NCI-H1694 treated with DMSO at 0.1 percent for 48 hours (cell line): ENCODE measurements at regions not wholly inside any gene's neighbourhood (a gene's known extent, or its start where the extent isn't known, plus 50 kb on each side); places are given as distances from the start of the nearest gene placed in this dataset.

ENCODE experiments used
- DNase-seq: peaks from one replicate; lab custom pipeline; 2025; lab: John Stamatoyannopoulos, UW

DNA sequence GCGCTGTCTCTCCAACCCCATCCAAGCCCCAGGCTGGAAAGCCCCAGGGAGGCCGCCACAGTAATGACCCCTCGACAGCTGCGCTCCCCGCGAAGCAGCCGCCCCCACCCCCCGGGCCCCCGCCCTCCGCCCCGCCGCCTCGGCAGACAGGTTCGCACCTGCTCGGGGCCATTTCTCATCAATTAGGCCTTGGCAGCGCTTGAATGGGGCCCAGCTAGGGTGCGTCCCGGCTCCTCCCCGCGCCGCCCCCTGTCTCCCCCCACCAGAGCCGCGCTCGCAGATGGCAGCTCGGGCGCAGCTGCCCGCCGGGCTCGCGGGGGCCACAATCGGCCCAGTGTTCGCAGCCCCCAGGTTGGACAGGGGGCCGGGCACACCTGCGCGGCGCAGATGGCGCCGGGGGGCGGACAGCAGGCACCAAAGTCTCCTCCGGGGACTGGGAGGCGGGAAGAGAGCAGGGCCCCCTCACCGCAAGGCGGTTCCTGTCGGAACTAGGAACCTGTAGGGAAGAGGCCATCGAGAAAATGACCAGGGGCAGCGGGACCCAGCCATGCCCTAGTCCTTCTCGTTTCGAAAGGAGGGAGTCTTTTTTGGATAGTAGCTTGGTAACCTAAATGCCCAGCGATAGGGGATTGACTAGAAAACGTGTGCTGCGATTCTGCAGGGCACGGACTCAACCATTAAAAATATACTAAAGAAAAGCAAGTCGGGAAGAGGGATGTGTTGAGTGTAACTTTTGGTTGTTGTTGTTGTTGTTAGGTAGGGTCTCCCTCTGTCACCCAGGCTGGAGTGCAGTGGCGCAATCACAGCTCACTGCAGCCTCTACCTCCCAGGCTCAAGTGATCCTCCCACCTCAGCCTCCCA lies 83.2 kb upstream of the EYA2 start:
- DNase-seq = peak; percentile 55

DNA sequence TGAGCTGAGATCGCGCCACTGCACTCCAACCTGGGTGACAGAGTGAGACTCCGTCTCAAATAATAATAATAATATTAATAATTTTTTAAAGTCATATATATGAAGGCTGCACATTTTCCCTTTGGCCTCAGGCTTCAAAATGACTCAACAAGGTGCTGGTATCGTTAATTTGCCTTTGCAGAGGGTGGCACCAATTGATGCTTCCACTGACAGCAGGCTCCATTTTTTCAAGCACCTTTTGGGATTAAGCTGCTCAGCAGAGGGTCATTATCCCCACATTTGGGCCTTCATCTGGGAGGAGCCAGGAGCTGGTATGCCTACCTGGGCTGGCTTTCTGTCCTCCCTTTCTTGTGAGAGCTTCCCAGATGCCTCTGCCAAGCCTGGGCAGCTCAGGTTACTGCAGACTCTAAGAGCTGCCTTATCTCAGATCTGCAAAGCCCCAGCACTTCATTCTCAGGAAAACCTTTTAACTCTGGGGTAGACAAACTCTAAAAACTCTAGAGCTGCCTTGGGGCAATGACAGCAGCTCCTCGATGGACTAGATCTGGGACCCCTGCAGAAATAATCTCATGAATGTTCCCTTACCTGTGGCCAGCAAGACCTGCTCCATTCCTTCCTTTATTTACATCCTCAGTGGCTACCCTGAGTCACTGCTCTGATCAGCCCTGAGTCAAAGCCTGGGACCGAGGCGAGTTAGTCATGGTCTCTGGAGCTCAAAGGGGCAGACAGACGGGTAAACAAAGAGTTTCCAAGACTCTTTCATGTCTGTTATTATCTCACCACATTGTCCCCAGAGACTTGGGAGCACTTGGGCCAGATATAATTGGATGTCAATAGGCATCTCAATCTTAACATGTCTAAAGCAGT lies 80.0 kb upstream of the EYA2 start:
- no peak for DNase-seq

DNA sequence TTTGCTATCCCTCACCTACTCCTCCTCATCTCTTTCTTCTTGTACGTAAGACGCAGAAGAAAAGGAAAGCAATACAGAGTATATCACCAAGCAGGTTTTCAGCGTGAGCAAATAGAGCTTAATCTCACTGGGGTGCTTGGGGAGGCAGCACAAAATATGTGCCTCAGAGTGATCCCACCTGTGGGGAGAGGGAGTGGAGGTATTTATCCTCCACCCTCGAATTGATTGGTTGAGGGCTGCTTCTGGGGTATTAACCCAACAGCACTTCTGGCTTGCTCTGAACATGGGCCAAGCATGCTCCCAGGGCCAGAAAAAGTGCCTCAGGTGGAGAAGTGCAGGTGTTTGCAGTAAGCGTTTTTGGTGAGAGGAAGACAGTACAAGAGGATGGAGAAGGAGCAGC lies 78.5 kb upstream of the EYA2 start:
- no peak for DNase-seq

DNA sequence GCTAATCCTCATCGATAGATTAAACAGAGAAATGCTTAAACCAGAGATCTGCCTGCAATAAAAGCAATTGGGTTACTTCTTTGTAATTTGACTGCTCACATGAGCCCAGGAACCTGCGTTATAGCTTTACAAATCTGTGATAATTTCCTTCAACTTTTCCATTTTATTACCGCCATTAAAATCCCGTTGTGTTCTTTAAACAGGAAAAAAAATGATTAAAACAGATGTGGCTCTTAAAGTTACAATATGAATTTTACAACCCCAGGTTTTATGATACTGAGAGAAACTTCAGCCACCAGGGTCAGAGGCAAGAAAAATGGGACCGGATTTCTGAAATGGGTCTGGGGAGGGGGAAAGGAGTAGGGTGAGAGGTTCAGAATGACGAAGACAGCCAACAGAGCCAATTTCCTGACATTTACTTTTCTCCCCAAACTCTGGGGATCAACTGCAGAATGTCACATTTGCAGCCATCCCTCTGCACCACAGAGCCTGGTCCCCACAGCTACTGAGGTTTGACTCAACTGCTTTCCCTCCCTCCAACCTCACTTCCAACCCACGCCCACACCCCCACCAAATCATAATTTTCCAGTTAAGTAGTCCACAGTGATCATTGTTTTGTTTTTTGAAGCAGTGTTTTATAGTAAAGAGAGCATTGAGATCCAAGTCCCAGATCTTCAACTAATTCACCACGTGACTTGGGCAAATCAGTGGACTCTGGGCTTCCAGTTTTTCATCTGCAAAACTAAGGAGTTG lies 77.6 kb upstream of the EYA2 start:
- no peak for DNase-seq

DNA sequence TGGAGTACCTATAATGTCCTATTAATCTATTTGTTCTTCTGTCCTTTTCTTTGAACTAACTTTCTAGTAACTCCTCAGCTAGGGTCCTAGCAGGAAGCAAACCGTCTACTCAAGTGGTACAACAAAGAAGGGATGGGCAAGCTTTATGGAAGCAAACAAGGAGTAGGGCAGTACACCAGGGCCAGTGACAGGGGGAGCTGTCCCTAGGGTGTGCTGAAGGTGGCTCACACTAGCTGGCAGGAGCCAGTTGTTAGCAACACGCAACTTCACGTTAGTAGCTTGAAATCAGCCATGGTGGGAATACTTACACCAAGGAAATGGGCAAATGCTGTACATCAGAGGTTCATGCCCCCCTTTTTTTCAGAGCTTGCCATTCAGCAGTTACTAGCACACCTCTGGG lies 74.0 kb upstream of the EYA2 start:
- DNase-seq = no peak

DNA sequence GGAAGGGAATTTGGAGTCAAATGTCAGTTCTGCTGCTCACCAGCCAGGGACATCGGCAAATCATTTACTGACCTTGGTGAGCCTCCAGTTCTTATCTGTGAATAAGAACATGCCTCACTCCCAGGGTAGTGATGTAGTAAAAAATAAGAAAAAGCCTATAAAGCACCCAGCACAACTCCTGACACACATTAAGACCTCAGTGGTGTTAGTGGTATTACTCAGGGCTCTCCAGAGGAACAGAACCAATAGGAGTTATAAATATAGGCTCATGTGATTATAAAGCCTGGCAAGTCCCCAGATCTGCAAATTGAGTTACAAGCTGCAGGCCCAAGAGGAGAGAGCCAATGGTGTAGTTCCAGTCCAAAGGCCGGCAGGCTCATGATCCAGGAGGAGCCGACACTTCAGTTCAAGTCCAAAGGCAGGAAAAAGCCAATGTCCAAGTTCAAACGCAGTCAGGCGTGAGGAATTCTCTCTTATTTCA lies 71.3 kb upstream of the EYA2 start:
- no peak for DNase-seq

DNA sequence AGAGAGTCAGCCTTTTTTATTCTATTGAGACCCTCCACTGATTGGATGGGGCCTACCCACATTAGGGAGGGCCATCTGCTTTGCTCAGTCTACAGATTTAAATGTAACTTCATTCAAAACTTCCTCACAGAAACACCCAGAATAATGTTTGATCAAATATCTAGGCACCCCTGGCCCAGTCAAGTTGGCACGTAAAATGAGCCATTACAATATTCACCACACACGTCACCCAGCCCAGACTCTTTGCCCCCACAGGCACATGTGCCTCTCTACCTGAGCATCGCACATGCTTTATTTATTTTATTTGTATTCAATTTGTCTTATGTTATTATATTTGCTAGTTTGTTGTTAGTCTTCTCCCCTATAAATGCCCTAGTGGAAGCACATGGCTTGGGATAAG lies 70.9 kb upstream of the EYA2 start:
- no peak for DNase-seq

DNA sequence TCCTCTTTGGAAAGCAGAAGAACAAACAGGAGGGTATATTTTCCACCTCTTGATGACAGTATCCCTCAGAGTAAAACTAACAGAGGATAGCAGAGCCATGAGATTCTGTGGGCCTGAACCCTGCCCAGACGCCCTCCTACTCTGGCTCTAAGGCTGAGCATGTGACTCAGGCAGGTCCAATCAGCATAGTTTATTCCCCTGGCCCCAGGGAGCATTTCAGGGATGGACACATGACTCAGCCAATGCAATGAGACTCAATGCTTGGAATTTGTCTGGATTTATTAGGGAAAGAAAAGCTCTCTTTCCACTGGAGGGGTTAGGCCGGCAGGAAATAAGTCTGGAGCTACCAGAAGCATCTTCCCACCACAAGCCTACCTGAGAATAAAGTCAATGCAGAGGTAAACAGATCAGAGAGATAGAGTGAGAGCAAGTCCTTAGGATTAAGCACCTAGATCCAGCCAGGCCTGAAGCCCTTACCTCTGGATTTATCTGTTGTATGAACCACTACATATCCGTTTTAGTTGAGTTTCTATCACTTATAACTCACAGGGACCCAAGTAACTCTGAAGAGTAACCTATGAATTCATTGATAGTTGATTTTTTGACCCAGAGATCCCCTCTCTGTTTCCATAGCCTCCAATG lies 68.2 kb upstream of the EYA2 start:
- no peak for DNase-seq

DNA sequence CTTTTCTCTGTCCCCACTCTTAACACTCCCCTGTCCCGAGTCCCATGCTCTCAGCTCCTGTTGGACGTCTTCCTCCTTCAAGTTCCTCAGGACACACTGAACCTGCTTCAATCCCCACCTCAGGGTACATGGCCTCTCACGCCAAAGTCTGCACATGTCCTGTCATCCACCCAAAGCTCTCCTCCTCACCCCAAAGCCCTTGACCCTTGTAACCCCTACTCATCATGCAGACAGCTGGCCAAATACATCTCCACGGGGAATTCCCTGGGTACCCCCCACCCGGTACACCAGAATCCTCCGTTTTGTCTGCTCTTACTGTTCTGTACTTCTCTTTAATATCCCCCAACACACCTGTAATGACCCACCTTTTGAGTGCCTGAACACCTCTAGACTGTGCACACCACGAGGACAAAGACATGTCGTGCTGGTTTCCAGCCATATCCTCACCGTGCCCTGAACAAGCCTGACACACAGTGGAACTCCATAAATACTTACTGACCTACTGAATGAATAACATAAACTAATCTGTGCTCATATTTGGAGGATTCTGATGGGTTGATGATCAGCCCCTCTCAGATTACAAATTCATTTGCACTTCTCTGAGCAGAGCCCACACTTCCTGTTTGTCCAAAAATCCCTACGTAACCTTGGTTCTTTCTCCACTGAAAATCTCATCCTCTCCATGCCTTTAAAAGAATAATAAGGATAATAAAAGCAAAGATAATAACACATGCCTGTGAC lies 66.8 kb upstream of the EYA2 start:
- no peak for DNase-seq

DNA sequence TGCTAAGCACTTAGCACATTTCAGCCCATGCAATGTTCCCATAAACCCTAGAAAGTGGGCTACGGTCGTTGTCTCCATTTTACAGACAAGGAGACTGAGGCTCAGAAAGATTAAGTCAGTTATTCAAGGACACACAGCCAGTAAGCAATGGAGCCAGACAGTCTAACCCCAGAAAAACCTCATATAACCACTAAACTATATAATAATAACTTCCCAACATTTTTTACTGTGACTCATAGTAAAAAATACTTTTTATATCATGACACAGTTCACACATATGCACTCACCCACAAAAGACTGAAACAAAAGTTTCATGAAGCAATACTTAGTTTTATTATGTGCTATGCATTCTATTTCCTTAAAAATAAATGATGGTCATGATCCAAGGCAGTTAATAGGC lies 66.2 kb upstream of the EYA2 start:
- no peak for DNase-seq

DNA sequence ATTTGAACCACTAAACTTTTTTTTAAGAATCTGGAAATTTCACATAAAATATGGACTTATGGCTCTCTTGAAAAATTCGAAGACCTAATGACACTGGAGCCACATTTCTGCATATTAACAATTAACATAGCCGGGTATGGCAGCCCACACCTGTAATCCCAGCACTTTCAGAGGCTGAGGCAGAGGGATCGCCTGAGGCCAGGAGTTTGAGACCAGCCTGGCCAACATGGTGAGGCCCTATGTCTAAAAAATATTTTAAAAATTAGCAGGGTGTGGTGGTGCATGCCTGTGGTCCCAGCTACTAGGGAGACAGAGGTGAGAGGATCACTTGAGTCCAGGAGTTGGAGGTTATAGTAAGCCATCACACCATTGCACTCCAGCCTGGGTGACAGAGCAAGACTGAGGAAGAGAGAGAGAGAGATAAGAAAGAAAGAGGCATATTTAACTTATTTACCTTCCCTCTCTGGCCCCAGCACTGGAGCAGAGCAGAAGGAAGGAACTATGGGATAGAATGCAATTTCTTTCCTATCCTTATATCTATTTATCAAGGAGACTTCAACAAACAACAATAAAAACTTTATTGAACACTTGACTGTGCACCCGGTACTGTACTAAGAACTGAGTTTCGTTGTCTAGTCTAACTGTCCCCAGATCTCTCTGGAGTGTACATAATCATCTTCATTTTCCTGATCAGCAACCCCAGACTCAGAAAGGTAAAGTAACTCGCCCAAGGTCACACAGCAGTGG lies 63.6 kb upstream of the EYA2 start:
- DNase-seq = no peak

DNA sequence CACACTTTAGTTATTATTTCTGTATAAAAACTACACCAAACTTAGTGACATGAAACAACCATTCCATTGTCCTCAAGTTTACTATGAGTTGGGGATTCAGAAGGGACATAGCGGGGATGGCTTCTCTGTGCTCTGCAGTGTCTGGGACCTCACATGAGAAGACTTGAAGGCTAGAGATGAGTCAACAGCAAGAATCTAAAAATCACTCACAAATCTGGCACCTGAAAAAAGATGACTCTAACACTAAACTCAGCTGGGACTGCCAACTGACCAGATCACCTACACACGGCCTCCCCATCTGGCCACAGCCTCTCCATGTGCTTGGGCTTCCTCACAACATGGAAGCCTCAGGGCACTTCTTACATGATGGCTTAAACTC lies 63.0 kb upstream of the EYA2 start:
- DNase-seq = no peak

DNA sequence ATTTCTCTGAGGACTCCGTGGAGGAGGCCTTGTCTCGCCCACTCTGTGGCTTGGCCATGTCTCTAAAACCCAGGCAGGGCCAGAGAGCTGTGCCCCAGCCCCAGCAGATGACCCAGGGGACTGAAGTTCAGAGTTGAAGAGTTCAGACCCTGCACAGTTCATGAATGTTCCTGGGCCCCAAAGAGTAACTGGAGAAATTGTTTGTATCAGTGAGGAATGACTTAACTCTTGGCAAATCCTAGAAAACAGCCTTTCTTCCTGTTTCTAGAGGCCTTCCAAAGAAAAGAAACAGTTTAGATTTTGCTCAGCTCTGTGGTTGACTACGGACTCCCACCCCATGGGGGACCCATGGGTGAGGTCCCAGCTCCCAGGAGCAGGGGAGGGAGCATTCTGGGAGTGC lies 62.1 kb upstream of the EYA2 start:
- DNase-seq = no peak

DNA sequence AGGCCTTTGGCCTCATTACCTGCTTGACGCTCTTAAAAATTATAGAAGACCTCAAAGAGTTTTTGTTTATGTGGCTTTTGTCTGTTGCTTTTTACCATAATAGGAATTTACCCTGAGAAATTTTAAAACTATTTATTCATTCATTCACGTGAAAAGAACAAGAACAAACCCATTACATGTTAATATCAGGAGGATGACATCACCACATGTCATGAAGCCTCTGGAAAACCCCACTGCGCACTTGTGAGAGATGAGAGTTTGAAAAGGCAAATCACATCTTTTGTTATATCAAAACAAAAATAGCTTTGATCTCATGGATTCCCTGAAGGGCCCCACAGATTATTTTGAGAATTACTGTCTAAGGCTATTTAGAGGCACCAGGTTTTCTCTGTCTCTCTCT lies 61.3 kb upstream of the EYA2 start:
- DNase-seq = no peak

DNA sequence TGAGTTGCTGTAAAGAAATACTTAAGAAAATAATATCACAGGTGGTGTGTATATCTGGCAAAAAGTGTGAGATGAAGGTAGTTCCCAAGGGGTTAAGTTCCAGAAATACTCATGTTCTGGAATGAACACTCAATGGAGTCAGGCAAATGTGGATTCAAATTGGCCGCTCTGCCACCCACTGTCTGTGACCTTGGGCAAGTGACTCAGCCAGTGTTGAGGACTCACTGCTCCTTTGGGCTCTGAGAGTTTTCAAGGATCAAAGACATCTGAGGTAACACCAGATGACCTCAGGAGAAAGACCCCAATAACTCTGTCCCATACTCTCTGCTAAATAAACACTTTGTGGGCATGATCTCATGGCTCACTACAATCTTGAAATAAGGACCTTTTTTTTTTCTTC lies 59.2 kb upstream of the EYA2 start:
- DNase-seq = no peak

DNA sequence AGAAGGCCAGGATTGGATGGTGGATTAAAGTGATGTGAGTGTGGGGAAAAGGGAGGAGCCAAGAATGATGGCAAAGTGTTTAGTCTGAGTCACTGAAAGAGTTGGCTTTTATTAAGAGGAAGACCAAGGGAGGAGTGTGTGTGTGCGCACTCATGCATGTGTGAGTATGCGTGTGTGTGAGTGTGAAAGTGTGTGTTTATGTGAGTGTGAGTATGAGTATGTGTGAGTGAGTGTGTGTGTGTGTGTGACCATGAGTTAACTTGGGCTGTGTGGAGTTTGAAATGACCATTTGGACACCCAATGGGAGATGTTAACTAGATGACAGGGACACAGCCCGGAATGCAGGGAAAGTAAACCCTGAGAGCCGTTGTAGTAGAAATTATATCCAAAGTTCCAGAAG lies 57.6 kb upstream of the EYA2 start:
- DNase-seq = no peak

DNA sequence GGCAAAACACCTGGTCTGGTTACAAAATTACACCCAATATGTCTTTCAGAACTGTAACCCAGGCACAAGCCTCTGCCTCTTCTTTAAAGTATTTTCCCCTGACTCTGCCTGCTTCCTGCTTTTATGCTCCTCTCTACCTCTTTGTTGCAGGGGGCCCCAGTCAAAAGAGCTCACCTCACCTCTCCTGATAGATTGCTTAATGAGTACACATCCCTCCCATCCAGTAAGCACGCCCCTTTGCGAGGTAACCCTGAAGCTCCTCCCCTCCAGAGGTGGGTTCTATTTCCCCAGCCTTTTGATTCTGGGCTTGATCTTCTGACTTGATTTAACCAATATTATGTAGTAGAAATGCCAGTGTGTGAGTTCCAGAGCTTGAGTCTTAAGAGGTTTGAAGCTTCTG lies 56.6 kb upstream of the EYA2 start:
- DNase-seq = no peak

DNA sequence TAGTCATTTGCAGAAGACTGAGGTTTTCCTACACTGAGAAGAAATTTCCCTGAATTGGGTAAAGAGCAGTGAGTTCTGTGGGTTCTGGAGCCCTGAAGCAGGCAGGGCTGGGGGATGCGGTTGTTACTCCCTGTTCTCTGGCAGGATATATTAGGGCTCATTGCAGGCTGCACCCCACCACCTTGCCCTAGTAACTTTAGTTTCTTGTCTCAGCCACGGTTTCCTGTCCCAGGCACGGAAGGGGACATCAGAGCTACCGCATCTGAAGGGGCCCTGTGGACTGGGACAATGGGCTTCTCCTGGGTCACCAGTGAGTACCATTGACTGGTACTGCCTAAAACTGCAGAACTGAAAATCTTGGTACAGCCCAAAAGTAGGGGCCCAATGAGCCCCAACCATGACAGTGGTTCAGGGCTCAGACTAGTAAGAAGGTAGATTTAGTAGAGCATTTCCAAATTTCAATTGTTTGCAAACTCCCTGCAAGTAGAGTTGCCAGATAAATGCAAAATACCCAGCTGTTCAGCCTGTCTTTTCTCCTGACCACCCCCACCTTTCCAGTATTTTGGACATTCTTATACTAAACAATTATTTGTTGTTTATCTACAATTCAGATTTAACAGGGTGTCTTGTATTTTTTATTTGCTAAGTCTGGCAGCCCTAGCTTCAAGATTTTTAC lies 54.5 kb upstream of the EYA2 start:
- no peak for DNase-seq
